ENCODE measurements at regions not wholly inside any gene's neighbourhood (a gene's known extent, or its start where the extent isn't known, plus 50 kb on each side); places are given as distances from the start of the nearest gene placed in this dataset.

GRCh38 chr5:91532779-91533178, 149.7 kb upstream of the ARRDC3 start:
- H3K79me2 ChIP-seq (ENCODE audit: insufficient read depth, low read length), result no peaks in the 10 kb centered on the region
- no peak overlapping the region for H3K4me3 ChIP-seq (ENCODE audit: insufficient read depth, low read length)
- H3K4me1 ChIP-seq (ENCODE audit: insufficient read depth, low read length), result no peaks in the 10 kb centered on the region
- no peak overlapping the region for H3K4me2 ChIP-seq (ENCODE audit: insufficient read depth, low read length)
- H3K36me3 ChIP-seq (ENCODE audit: insufficient read depth, low read length), result no peaks in the 10 kb centered on the region
- TF ChIP-seq, protein P1, sequence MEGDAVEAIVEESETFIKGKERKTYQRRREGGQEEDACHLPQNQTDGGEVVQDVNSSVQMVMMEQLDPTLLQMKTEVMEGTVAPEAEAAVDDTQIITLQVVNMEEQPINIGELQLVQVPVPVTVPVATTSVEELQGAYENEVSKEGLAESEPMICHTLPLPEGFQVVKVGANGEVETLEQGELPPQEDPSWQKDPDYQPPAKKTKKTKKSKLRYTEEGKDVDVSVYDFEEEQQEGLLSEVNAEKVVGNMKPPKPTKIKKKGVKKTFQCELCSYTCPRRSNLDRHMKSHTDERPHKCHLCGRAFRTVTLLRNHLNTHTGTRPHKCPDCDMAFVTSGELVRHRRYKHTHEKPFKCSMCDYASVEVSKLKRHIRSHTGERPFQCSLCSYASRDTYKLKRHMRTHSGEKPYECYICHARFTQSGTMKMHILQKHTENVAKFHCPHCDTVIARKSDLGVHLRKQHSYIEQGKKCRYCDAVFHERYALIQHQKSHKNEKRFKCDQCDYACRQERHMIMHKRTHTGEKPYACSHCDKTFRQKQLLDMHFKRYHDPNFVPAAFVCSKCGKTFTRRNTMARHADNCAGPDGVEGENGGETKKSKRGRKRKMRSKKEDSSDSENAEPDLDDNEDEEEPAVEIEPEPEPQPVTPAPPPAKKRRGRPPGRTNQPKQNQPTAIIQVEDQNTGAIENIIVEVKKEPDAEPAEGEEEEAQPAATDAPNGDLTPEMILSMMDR (IDR thresholded peaks at IDR 0.05; ENCODE audit: extremely low read depth, low read depth, low read length), result no peak
- H3K27ac ChIP-seq (ENCODE audit: low read depth, low read length), result no peak overlapping the region
- no peak for DNase-seq (ENCODE audit: insufficient read length, low spot score, missing footprints)
- H3K27me3 ChIP-seq (ENCODE audit: insufficient read depth, low read length), result no peaks in the 10 kb centered on the region
- H2AFZ ChIP-seq (ENCODE audit: low read length), result no peak overlapping the region
- no peaks in the 10 kb centered on the region for H3K9me3 ChIP-seq (ENCODE audit: low read depth, low read length)
- H4K20me1 ChIP-seq (ENCODE audit: insufficient read depth, low read length), result no peaks in the 10 kb centered on the region

- Histone ChIP-seq H4K20me1 (ENCODE audit: insufficient read depth, low read length) (no peaks in the 10 kb centered on the region), H2AFZ (ENCODE audit: low read length) (no peak overlapping the region), H3K9me3 (ENCODE audit: low read depth, low read length) (no peaks in the 10 kb centered on the region), H3K36me3 (ENCODE audit: insufficient read depth, low read length) (no peaks in the 10 kb centered on the region), H3K27me3 (ENCODE audit: insufficient read depth, low read length) (no peaks in the 10 kb centered on the region), H3K4me2 (ENCODE audit: insufficient read depth, low read length) (no peak overlapping the region), H3K79me2 (ENCODE audit: insufficient read depth, low read length) (no peaks in the 10 kb centered on the region), H3K27ac (ENCODE audit: low read depth, low read length) (no peak overlapping the region), H3K4me1 (ENCODE audit: insufficient read depth, low read length) (no peaks in the 10 kb centered on the region), H3K4me3 (ENCODE audit: insufficient read depth, low read length) (no peak overlapping the region)
- DNase-seq (ENCODE audit: insufficient read length, low spot score, missing footprints), result no peak
- TF ChIP-seq, protein P1 (IDR thresholded peaks at IDR 0.05; ENCODE audit: extremely low read depth, low read depth, low read length), result no peak
Measured at GRCh38 chr5:91532281-91532680, 149.2 kb upstream of the ARRDC3 start.

DNA sequence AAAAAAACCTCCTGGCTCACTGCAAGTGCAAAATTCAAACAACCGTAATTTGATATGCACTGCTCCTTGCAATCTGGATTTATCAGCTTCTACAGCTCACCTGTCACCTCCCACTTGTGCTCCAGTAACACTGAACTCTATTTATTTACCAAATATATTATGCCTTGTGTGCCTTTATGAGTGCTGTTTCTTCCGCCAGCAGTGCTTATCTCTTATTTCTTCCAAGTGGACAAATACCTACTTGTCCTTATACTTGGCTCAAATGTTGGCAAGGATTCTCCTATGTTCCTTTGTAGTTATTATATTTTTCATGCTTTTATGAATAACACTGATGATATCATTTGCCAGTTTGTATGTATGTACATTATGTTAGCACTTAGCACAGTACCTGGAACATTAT, 145.7 kb upstream of the ARRDC3 start:
- no peaks in the 10 kb centered on the region for H4K20me1 ChIP-seq (ENCODE audit: insufficient read depth, low read length)
- no peak overlapping the region for H3K27ac ChIP-seq (ENCODE audit: low read depth, low read length)
- DNase-seq (ENCODE audit: insufficient read length, low spot score, missing footprints), result no peak
- H3K9me3 ChIP-seq (ENCODE audit: low read depth, low read length), result no peaks in the 10 kb centered on the region
- H3K27me3 ChIP-seq (ENCODE audit: insufficient read depth, low read length), result no peaks in the 10 kb centered on the region
- no peaks in the 10 kb centered on the region for H3K79me2 ChIP-seq (ENCODE audit: insufficient read depth, low read length)
- H3K4me3 ChIP-seq (ENCODE audit: insufficient read depth, low read length), result no peak overlapping the region
- H2AFZ ChIP-seq (ENCODE audit: low read length), result no peak overlapping the region
- H3K4me1 ChIP-seq (ENCODE audit: insufficient read depth, low read length), result no peaks in the 10 kb centered on the region
- no peak overlapping the region for H3K4me2 ChIP-seq (ENCODE audit: insufficient read depth, low read length)
- H3K36me3 ChIP-seq (ENCODE audit: insufficient read depth, low read length), result no peaks in the 10 kb centered on the region
- TF ChIP-seq, protein P1 (IDR thresholded peaks at IDR 0.05; ENCODE audit: extremely low read depth, low read depth, low read length), result no peak

DNA sequence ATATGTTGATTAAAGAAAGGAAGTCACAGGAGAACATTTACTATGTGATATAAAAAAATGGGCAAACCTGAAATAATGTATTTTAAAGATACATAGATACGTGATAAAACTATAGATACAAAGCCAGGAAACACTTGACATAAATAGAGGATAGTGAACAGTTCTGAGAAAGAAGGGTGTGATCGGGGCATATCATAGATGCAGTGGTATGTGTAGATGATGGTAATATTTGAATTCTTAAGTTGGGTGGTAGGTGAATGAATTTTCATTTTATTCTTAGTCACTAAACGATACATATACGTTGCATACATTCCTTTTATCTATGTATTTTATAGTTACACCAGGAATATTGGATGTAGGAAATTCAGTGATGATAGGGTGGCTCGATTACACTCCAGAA, 138.7 kb upstream of the ARRDC3 start:
- no peaks in the 10 kb centered on the region for H3K79me2 ChIP-seq (ENCODE audit: insufficient read depth, low read length)
- TF ChIP-seq, protein P1 (IDR thresholded peaks at IDR 0.05; ENCODE audit: extremely low read depth, low read depth, low read length), result no peak
- no peaks in the 10 kb centered on the region for H4K20me1 ChIP-seq (ENCODE audit: insufficient read depth, low read length)
- no peak overlapping the region for H3K4me3 ChIP-seq (ENCODE audit: insufficient read depth, low read length)
- no peaks in the 10 kb centered on the region for H3K36me3 ChIP-seq (ENCODE audit: insufficient read depth, low read length)
- no peaks in the 10 kb centered on the region for H3K4me1 ChIP-seq (ENCODE audit: insufficient read depth, low read length)
- H3K27ac ChIP-seq (ENCODE audit: low read depth, low read length), result no peak overlapping the region
- no peaks in the 10 kb centered on the region for H3K9me3 ChIP-seq (ENCODE audit: low read depth, low read length)
- H3K4me2 ChIP-seq (ENCODE audit: insufficient read depth, low read length), result no peak overlapping the region
- no peak overlapping the region for H2AFZ ChIP-seq (ENCODE audit: low read length)
- DNase-seq (ENCODE audit: insufficient read length, low spot score, missing footprints), result no peak
- no peaks in the 10 kb centered on the region for H3K27me3 ChIP-seq (ENCODE audit: insufficient read depth, low read length)
